Stimulated activated CD8-positive, alpha-beta memory T cell treated with anti-CD3 and anti-CD28 coated beads, Interleukin-7, amount 100 ng/mL, for 24 hours (primary cell): ENCODE measurements at regions not wholly inside any gene's neighbourhood (a gene's known extent, or its start where the extent isn't known, plus 50 kb on each side); places are given as distances from the start of the nearest gene placed in this dataset.

Experiments used
- DNase-seq: peaks from one replicate; pipeline ENCODE4 v3.0.0-alpha.2; 2020; ENCODE audit warnings: low read depth

DNA sequence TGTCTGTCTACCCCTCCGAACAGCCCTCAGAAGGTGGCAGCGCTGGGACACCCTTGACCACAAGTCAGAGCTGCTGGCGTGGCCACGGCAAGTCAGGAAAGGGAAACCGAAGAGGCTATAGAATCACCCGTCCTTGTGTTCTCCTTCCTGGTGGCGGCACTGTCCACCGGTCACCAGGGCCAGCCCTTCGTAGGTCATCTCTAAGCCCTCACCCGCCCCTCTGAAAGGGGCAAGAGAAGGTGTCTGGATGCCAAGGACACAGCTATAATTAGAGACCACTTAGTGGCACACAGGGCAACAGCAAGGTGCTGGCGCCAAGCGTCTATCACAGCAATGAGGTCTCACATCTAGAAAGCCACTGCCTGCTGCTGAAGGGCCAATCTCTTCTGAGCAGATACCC, 320.9 kb downstream of the SHANK2 start:
- no peak for DNase-seq

DNA sequence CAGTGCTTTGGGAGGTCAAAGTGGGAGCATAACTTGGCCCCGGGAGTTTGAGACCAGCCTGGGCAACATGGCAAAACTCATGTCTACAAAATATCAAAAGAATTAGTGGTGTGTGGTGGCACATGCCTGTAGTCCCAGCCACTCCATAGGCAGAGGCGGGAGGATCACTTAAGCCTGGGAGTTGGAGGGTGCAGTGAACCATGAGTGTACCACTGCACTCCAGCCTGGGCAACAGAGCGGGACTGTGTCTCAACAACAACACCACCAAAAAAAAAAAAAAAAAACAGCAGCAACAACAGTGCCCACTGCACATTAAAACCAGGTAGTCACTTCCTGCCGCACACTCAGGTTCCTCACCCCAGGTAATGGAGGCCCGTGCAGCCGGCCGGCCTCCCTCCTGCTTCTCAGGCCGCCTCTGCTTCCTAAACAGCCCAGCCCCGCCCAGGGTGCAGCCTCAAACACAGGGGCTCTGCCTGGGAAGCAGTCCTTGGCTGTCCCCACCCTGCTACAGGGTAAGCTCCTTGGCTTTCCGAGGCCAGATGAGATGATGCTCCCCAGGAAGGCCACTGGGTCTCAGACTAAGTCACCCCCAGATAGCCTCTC, 318.3 kb downstream of the SHANK2 start:
- no peak for DNase-seq

DNA sequence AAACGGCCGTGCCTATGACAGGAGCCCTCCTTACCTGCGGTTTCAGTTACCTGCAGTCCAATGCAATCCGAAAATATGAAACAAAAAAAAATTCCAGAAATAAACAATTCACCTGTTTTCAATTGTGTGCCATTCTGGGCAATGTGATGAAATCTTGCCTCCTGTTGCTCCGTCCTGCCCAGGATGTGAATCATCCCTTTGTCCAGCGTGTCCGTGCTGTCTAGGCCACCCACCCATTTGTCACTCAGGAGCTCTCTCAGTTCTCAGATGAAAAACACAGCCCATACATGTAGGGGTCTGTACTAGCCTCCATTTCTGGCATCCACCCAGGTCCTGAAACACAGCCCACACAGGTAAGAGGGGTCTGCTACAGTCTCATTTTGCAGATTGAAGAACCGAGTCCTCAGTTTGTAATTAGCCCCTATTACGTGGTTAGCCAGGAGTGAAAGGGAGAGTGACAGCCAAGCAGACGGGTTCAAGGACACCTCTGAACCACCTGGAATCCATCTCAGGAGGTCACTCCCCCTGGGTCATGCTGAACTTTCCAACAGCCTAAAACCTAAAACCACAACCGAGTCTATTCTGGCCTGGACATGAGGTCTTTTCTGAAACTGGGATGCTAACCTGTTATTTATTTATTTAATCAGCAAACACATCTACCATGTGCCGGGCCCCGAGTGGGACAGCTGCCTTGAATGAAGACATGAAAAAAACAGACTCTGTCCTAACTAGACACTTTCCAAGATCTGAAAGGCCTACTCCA, 317.2 kb downstream of the SHANK2 start:
- DNase-seq, result no peak

DNA sequence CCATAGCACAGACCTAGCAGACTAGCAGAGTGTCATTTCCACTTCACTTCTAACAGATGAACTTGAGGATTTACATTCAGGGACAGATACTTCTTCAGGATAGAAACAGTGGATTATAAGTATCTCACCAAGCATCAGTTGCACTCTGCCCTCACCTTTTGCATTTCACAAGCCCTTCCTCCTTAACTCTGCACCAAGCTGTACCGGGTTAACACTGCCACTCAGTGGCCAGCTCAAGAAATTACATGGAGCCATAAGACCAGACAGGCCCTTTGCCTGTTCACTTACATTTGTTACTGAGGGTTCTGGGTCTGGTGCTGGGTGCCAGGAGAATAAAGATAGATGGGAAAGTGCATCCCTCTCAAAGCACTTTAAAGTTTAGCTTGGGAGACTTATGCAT, 309.8 kb downstream of the SHANK2 start:
- DNase-seq, result no peak

DNA sequence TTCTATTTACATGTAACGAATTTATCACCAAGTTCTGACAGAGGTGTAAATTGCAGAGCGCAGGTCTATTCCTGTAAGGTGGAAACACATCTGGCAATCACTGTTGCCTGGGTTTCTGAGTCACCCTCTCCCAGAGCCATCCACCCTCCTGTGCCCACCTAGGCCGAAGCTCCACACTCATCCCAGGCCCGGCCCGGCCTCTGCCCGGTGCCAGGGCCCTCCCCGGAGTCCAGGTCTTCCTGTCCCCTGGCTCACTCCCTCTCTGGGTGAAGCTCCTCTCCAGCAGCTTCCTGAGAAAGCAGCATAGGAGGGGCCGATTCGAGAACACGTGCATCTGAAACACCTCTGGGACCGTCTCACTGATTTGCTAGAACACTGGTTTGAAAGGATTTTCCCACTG, 308.2 kb downstream of the SHANK2 start:
- no peak for DNase-seq

DNA sequence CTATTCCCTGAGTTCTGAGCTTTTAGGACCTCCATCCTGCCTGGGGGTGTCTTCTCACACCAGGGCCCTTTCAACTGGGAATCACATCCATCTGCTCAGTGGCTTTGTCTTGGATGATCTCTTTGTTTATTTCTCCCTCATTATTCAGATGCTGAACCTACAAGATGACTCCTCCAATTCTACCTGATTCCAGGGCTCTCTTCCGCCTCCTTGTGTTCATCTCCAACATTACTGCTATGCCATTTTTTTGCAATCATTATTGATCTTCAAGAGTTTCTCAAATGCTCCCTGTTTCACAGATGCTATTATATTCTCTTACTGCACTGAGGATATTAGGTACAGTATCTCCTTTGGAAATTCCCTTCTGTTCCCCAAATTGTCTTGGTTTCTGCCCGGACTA, 307.7 kb downstream of the SHANK2 start:
- DNase-seq, result no peak

DNA sequence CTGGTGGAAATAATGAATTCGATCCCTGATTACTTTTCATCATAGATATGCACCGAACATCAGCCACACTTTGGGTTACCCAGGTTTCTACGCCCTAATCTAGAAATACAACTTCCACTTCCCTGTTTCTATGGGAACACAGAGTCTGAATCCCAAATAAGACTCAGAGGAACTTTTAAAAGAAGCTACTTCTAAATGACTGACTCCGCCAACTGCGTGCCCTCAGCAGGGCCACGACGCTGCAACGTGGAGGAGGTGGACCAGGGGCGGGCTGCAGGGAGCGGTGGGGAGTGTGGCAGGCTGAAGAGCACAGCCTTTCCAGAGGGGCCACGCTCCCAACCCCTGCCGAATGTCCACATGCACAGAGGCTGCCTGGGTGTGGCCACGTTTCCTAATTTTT, 304.0 kb downstream of the SHANK2 start:
- no peak for DNase-seq

DNA sequence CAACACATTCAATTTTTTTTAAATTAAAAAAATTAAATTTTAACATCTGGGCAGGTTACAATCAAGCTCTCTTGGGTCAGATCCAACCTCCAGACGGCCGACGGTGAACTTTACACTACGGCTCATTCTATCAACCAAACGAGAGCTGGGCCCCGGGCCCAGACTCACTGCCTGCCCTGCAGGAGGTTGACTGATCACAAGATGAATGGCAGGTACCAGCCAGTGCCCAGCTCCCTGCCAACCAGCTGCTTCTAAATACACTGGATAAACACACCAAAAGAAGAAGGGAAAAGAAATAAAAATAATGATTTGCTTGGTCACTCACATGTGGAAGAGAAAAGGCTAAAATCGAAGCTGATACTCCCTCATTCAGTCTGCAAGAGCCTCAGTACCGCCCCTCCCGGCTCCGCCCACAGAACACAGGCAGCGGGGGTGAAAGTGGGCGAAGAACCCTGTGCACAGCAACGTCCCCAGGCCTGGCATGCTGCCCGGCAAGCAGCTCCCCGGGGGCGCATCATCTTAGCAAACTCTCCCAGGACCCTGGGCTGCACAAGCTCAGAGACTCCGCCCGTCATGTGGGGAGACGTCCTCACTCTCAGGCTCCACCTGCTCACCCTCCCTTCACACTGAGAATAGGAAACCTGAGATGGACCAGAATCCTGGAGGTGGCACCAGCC, 303.4 kb downstream of the SHANK2 start:
- no peak for DNase-seq

DNA sequence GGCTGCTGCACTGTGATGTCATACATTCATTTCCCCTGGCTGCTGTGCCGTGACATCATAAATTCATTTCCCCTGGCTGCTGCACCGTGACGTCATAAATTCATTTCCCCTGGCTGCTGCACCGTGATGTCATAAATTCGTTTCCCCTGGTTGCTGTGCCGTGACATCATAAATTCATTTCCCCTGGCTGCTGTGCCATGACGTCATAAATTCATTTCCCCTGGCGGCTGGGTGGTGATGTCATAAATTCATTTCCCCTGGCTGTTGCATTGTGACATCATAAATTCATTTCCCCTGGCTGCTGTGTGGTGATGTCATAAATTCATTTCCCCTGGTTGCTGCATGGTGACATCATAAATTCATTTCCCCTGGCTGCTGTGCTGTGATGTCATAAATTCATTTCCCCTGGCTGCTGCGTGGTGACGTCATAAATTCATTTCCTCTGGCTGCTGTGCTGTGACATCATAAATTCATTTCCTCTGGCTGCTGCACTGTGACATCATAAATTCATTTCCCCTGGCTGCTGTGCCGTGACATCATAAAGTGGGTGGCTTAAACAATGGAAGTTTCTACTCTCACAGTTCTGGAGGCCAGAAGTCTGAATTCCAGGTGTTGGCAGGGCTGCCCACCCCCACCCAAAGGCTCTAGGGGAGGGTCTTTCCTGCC, 301.1 kb downstream of the SHANK2 start:
- DNase-seq, result no peak

DNA sequence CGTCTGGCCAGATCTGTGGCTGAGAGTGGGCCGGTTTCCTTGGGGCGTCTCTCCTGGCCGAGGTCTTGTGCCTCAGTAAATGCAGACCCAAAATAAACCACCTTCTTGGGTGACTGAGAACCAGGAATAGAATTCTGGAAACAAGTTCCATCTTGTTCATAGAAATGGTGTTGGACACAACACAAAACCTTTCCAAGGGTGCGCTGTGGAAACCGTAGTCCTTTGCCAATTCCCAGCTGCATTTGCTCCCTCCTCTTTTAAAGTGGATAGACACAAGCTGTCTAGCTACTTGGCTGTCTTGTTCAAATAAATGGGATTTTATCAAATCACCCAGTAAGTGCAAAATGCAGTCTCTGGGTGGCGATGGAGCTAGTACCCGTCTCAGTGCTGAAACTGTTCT, 300.2 kb downstream of the SHANK2 start:
- DNase-seq, result no peak

DNA sequence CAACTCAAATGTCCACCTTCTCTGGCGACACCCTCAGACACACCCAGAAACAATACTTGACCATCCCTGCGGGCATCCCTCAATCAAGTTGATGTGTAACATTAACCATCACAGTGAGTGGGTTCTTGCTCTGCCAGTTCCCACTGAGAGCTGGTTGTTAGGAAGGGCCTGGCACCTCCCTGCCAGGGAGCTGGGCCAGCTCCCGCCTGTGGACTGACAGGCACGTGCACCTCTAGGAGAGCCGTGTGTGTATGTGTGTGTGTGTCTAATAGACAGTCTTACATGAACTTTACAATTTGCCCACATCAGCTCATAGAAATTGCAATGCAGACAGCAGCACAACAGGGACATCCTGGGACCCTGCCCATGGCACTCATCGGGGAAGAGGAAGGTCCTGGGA, 298.7 kb downstream of the SHANK2 start:
- DNase-seq, result no peak

DNA sequence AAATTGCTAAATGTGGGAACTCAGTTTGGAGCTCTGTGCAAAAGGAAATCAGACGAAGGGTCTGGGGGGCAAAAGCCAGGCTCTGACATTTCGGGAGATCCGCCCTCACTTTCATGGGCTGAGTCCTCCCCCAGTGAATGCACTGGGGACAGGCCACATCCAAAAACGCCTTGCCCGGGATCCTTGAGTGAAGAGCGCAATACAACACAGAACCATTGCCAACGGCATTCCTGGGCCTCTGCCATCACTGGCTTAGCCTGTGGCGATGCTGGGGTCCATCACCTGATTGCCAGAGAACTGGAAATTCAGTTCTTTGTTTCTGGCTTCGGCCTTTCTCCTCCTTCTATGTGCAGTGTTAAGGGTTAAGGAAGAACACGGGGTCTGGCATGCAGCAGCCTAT, 297.9 kb downstream of the SHANK2 start:
- no peak for DNase-seq
